ENCODE measurements at regions not wholly inside any gene's neighbourhood (a gene's known extent, or its start where the extent isn't known, plus 50 kb on each side); places are given as distances from the start of the nearest gene placed in this dataset.
"Not testable (repeated sequence)": the region's sequence is repeated elsewhere in the genome, so short reads cannot be mapped to it uniquely, and the experiment has no call there.

GRCh38 chr12:118544569-118544968, 168.2 kb downstream of the SUDS3 start (continued):
- TF ChIP-seq SKI (IDR thresholded peaks at IDR 0.05; ENCODE audit: partially characterized antibody): no peak
- TF ChIP-seq KLF6 (CRISPR knock-in tag; IDR thresholded peaks at IDR 0.05): no peak
- no peak for TF ChIP-seq GZF1 (CRISPR knock-in tag; IDR thresholded peaks at IDR 0.05)
- no peak for TF ChIP-seq MNT (IDR thresholded peaks at IDR 0.05)
- TF ChIP-seq FOSL2 (CRISPR knock-in tag; IDR thresholded peaks at IDR 0.05): peak; percentile 76
- TF ChIP-seq REPIN1 (CRISPR knock-in tag; IDR thresholded peaks at IDR 0.05; ENCODE audit: borderline replicate concordance, low read depth): no peak
- no peak for TF ChIP-seq ZFP36 (IDR thresholded peaks at IDR 0.05; ENCODE audit: borderline replicate concordance, low read depth, low read length, partially characterized antibody)
- TF ChIP-seq ZNF770 (CRISPR knock-in tag; IDR thresholded peaks at IDR 0.05): no peak
- no peak for TF ChIP-seq ATM (IDR thresholded peaks at IDR 0.05; ENCODE audit: borderline replicate concordance)
- no peak for TF ChIP-seq ZNF720 (CRISPR knock-in tag; IDR thresholded peaks at IDR 0.05)
- TF ChIP-seq ZSCAN12 (CRISPR knock-in tag; IDR thresholded peaks at IDR 0.05): no peak
- no peak for TF ChIP-seq ZFP90 (CRISPR knock-in tag; IDR thresholded peaks at IDR 0.05; ENCODE audit: borderline replicate concordance)
- no peak for TF ChIP-seq GABPA (IDR thresholded peaks at IDR 0.05; ENCODE audit: low read depth, low read length)
- TF ChIP-seq GABPA (CRISPR knock-in tag; IDR thresholded peaks at IDR 0.05; ENCODE audit: low read depth): peak; percentile 73
- no peak for TF ChIP-seq NCOA1 (CRISPR knock-in tag; IDR thresholded peaks at IDR 0.05)

GRCh38 chr12:118547606-118548005, 171.3 kb downstream of the SUDS3 start:
- intact Hi-C loops (cut with micrococcal nuclease; ENCODE audit: unreplicated experiment); CTCF ChIA-PET (ENCODE audit: low intra/inter-chr PET ratio, low total read pairs); in situ Hi-C loops (cut with HindIII; ENCODE audit: extremely low pct_ligation_motif_present, low pct_unique_long_range_greater_than_20kb); H3K27me3 ChIP-seq (ENCODE audit: control insufficient read depth in 1 of 2, insufficient read depth in 2 of 2, low read length in 2 of 2); FAIRE-seq; H2AFZ ChIP-seq (ENCODE audit: low read length); BruUV-seq (replicated peaks); H3K4me2 ChIP-seq (ENCODE audit: low read depth, low read length); H4K20me1 ChIP-seq (ENCODE audit: insufficient read depth, low read length); H3K9ac ChIP-seq (ENCODE audit: insufficient read depth, low read depth, low read length); H3K4me3 ChIP-seq (replicated peaks in 1 of 3; ENCODE audit: insufficient read depth in 1 of 3, low read depth in 2 of 3, low read length in 3 of 3); H3K36me3 ChIP-seq (replicated peaks in 1 of 2; ENCODE audit: control insufficient read depth in 1 of 2, insufficient read depth in 2 of 2, low read length in 2 of 2); H3K27ac ChIP-seq (ENCODE audit: extremely low read length, insufficient read depth, low read length); H3K9me3 ChIP-seq (ENCODE audit: low read length); DNase-seq (ENCODE audit: low spot score); H3K79me2 ChIP-seq (ENCODE audit: insufficient read depth, low read length); H3K4me1 ChIP-seq (ENCODE audit: insufficient read depth, low read length); POLR2A ChIA-PET; ATAC-seq: not testable (repeated sequence)
- 66% methylated on average over 6 of the region's 6 CpGs for WGBS (ENCODE audit: low lambda C conversion rate)
